GM12878 (cell line): ENCODE measurements at regions not wholly inside any gene's neighbourhood (a gene's known extent, or its start where the extent isn't known, plus 50 kb on each side); places are given as distances from the start of the nearest gene placed in this dataset.
"Not testable (repeated sequence)": the region's sequence is repeated elsewhere in the genome, so short reads cannot be mapped to it uniquely, and the experiment has no call there.

Experiments used
- ATAC-seq: fragments of 200-7000 bp; cut with Tn5 transposase; 3 replicates; pipeline ENCODE4 v1.9.1; 2020; ENCODE audit warnings: mild to moderate bottlenecking, moderate library complexity
- BruUV-seq: library from RNA; stranded (reverse); fragments of 400-500 nt; replicated peaks from 2 replicates; lab custom pipeline; 2021; lab: Mats Ljungman, UMichigan
- CTCF ChIA-PET: fragments of 300-600 bp; sonication (Branson Sonifier 250); formaldehyde crosslinking; extraction: SDS; loops from one replicate; lab custom pipeline; 2021; ENCODE audit warnings: inconsistent platforms; lab: Yijun Ruan, JAX
- POLR2A ChIA-PET: fragments of 350-600 bp; formaldehyde crosslinking; extraction: SDS; loops from one replicate; lab custom pipeline; 2021; ENCODE audit warnings: inconsistent platforms; lab: Charles Lee
- RAD21 ChIA-PET: fragments of 300-600 bp; sonication (Branson Sonifier 250); formaldehyde crosslinking; loops from one replicate; lab custom pipeline; 2023; ENCODE audit warnings: antibody characterized with exemption; ENCODE audit not compliant: unreplicated experiment; lab: Charles Lee
- SMC1A ChIA-PET: fragments of 300-600 bp; sonication (Branson Sonifier 250); formaldehyde crosslinking; loops from one replicate; lab custom pipeline; 2023; ENCODE audit not compliant: unreplicated experiment, uncharacterized antibody; lab: Charles Lee
- DNase-seq: peaks from one replicate; pipeline ENCODE4 v3.0.0-alpha.2; 2011; ENCODE audit warnings: low read depth, low spot score
- FAIRE-seq: peaks from 3 replicates; lab custom pipeline; 2011; peaks lifted over from hg19 to GRCh38; lab: Jason Lieb, UNC
- H2AFZ ChIP-seq: 2 replicates; pipeline ENCODE4 v1.6.0; 2011; ENCODE audit warnings: low read depth, low read length, control low read depth; ENCODE audit not compliant: control insufficient read depth
- H3K27ac ChIP-seq: 2 replicates; pipeline ENCODE4 v1.5.1; 2011; ENCODE audit warnings: control low read depth; ENCODE audit not compliant: control insufficient read depth, insufficient read depth
- H3K27me3 ChIP-seq, 2 experiments: replicated peaks in 1 of 2; 2 replicates each; pipeline versions ENCODE4 v1.6.0 to v1.6.1; 2011; ENCODE audit warnings: low read length in 1 of 2; ENCODE audit not compliant: control insufficient read depth in 2 of 2, insufficient read depth in 2 of 2
- H3K36me3 ChIP-seq, 2 experiments: 2 replicates each; pipeline ENCODE4 v1.5.1; 2011; ENCODE audit warnings: low read length in 1 of 2; ENCODE audit not compliant: control insufficient read depth in 2 of 2, insufficient read depth in 2 of 2
- H3K4me1 ChIP-seq: 2 replicates; pipeline ENCODE4 v1.6.1; 2011; ENCODE audit warnings: mild to moderate bottlenecking, low read length, moderate library complexity, mixed read lengths; ENCODE audit not compliant: control insufficient read depth, insufficient read depth
- H3K4me2 ChIP-seq: 2 replicates; pipeline ENCODE4 v1.6.0; 2011; ENCODE audit warnings: control low read depth; ENCODE audit not compliant: control insufficient read depth, insufficient read depth
- H3K4me3 ChIP-seq: fragments of 200-600 bp; sonication (generic); 2 replicates; pipeline ENCODE4 v1.5.1; 2016
- H3K79me2 ChIP-seq: 2 replicates; pipeline ENCODE4 v1.6.0; 2011; ENCODE audit warnings: low read length; ENCODE audit not compliant: control insufficient read depth, insufficient read depth
- H3K9ac ChIP-seq: 2 replicates; pipeline ENCODE4 v1.8.0; 2011; ENCODE audit warnings: low read length, control low read depth, mixed read lengths; ENCODE audit not compliant: control insufficient read depth, insufficient read depth
- H3K9me3 ChIP-seq: replicated peaks from 3 replicates; pipeline ENCODE4 v1.5.1; 2011; ENCODE audit warnings: mild to moderate bottlenecking, low read length; ENCODE audit not compliant: control insufficient read depth, insufficient read depth
- H4K20me1 ChIP-seq: 2 replicates; pipeline ENCODE4 v1.6.0; 2011; ENCODE audit not compliant: control insufficient read depth, insufficient read depth
- BRCA1 ChIP-seq: IDR thresholded peaks from 2 replicates; pipeline ENCODE4 v1.6.1; 2011; ENCODE audit warnings: low read depth, low read length, improper control_type of control experiment
- CBX3 ChIP-seq: fragments of 200-600 bp; sonication (generic); IDR thresholded peaks from 2 replicates; pipeline ENCODE4 v1.6.1; 2016; ENCODE audit warnings: low read depth, borderline replicate concordance
- CEBPB ChIP-seq, 2 experiments: fragments of 150-350 bp in 1 of 2; IDR thresholded peaks; 2 replicates each; pipeline ENCODE4 v1.6.1; 2012 to 2014; ENCODE audit warnings: low read depth in 2 of 2, low read length in 2 of 2, borderline replicate concordance in 1 of 2, inconsistent platforms in 1 of 2
- JUND ChIP-seq: IDR thresholded peaks from 2 replicates; pipeline ENCODE4 v1.6.1; 2012; ENCODE audit warnings: low read depth, mild to moderate bottlenecking, low read length, improper control_type of control experiment, moderate library complexity
- MTA3 ChIP-seq: IDR thresholded peaks from 2 replicates; pipeline ENCODE4 v1.6.1; 2012; ENCODE audit warnings: low read length, inconsistent platforms, borderline replicate concordance
- MXI1 ChIP-seq: fragments of 150-350 bp; IDR thresholded peaks from 2 replicates; pipeline ENCODE4 v1.6.1; 2011; ENCODE audit warnings: low read depth, mild to moderate bottlenecking, inconsistent platforms, low read length, improper control_type of control experiment
- NR2C1 ChIP-seq: fragments of 450-650 bp; IDR thresholded peaks from 2 replicates; pipeline ENCODE4 v1.6.1; 2017; ENCODE audit warnings: antibody characterized with exemption, mild to moderate bottlenecking, moderate library complexity
- RCOR1 ChIP-seq: conservative IDR thresholded peaks from 2 replicates; pipeline ENCODE4 v1.6.1; 2012; ENCODE audit warnings: low read depth, low read length, improper control_type of control experiment
- SIN3A ChIP-seq: IDR thresholded peaks from 2 replicates; pipeline ENCODE4 v1.6.1; 2012; ENCODE audit warnings: low read depth, low read length, improper control_type of control experiment
- STAT3 ChIP-seq: IDR thresholded peaks from 2 replicates; pipeline ENCODE4 v1.6.1; 2011; ENCODE audit warnings: low read depth, low read length, improper control_type of control experiment
- ZNF24 ChIP-seq: fragments of 450-650 bp; IDR thresholded peaks from 2 replicates; pipeline ENCODE4 v1.6.1; 2017; ENCODE audit warnings: antibody characterized with exemption, mild to moderate bottlenecking
- ZNF592 ChIP-seq: fragments of 450-650 bp; IDR thresholded peaks from 2 replicates; pipeline ENCODE4 v1.6.1; 2017; ENCODE audit warnings: mild to moderate bottlenecking, moderate library complexity
- WGBS: methylation state at CpG from one replicate; pipeline ENCODE4 v1.1.6; 2016; ENCODE audit warnings: low lambda C conversion rate; ENCODE audit not compliant: insufficient replicate concordance, insufficient coverage; ENCODE audit errors: missing lambda C conversion rate; 5-methylcytosine and 5-hydroxymethylcytosine counted together
- in situ Hi-C: fragments of 300-500 bp; cut with MboI; formaldehyde crosslinking; loops from 9 replicates; pipeline ENCODE4 v1.14.3; 2018; ENCODE audit warnings: mixed read lengths
- intact Hi-C: fragments of 100-400 bp; cut with micrococcal nuclease; formaldehyde crosslinking; loops from one replicate; pipeline ENCODE4 v1.14.2; 2022; ENCODE audit not compliant: unreplicated experiment

GRCh38 chr5:19140276-19140675 lies 847.7 kb downstream of the CDH18 start:
- in situ Hi-C loops: no loop called here
- Histone ChIP-seq H3K79me2 (no peaks in the 10 kb centered on the region), H2AFZ (no peak overlapping the region), H3K9ac (no peak overlapping the region), H3K4me1 (no peaks in the 10 kb centered on the region), H3K36me3 (no peaks in the 10 kb centered on the region), H3K9me3 (no peaks in the 10 kb centered on the region), H3K4me3 (no peak overlapping the region)
- 5% methylated on average over 2 of the region's 2 CpGs for WGBS
- no peak for TF ChIP-seq ZNF592
- no peak for TF ChIP-seq MXI1
- TF ChIP-seq ZNF24: no peak
- no peak for TF ChIP-seq NR2C1
- no peak for TF ChIP-seq CBX3
- no peak for TF ChIP-seq JUND
- TF ChIP-seq BRCA1: no peak
- no peak for TF ChIP-seq MTA3
- TF ChIP-seq CEBPB (IDR thresholded peaks at IDR 0.05; ENCODE audit: borderline replicate concordance in 1 of 2, low read depth in 2 of 2, low read length in 2 of 2): no peak
- no peak for TF ChIP-seq SIN3A
- TF ChIP-seq RCOR1: no peak
- no peak for TF ChIP-seq STAT3
- TF ChIP-seq, all 136 proteins: peak for 0
- Histone ChIP-seq H3K27ac (no peak overlapping the region), H3K27me3 (no peaks in the 10 kb centered on the region), H4K20me1 (no peaks in the 10 kb centered on the region), H3K4me2 (no peak overlapping the region)
- FAIRE-seq (no peak), ATAC-seq (no peak), DNase-seq (no peak)
- ChIA-PET SMC1A (no interaction called here), POLR2A (no interaction called here), RAD21 (no interaction called here), CTCF (interaction anchor here (0.7 kb wide), 1 partner anchor 30 kb away, joined by 5 read pairs; no protein-coding TSS in a partner anchor)
- BruUV-seq: no TSS peak
- intact Hi-C loops: no loop called here

GRCh38 chr5:19141937-19142524 lies 846.0 kb downstream of the CDH18 start:
- H4K20me1 ChIP-seq, H3K79me2 ChIP-seq, SMC1A ChIA-PET, H3K36me3 ChIP-seq, H3K4me1 ChIP-seq, DNase-seq, CTCF ChIA-PET, H3K27ac ChIP-seq, H3K4me2 ChIP-seq, POLR2A ChIA-PET, H3K27me3 ChIP-seq, intact Hi-C loops, RAD21 ChIA-PET, H3K9ac ChIP-seq, FAIRE-seq, H3K9me3 ChIP-seq, H2AFZ ChIP-seq, in situ Hi-C loops, BruUV-seq, ATAC-seq, H3K4me3 ChIP-seq: not testable (repeated sequence)
- 65% methylated on average over 20 of the region's 20 CpGs for WGBS
